IPS DF 6.9 (cell line): ENCODE measurements at regions not wholly inside any gene's neighbourhood (a gene's known extent, or its start where the extent isn't known, plus 50 kb on each side); places are given as distances from the start of the nearest gene placed in this dataset.
A peak's percentile ranks its signal among the peaks of the same experiment; 100 is the strongest.

ENCODE experiments used
- DNase-seq: peaks from one replicate; pipeline ENCODE4 v3.0.0-alpha.2; 2013; ENCODE audit warnings: low read depth, low spot score
- H3K27ac ChIP-seq: one replicate; pipeline ENCODE4 v1.5.1; 2013; ENCODE audit warnings: low read length, control low read depth
- H3K27me3 ChIP-seq: 2 replicates; pipeline ENCODE4 v1.6.1; 2013; ENCODE audit warnings: mild to moderate bottlenecking, low read length; ENCODE audit not compliant: control insufficient read depth, insufficient read depth
- H3K36me3 ChIP-seq: 2 replicates; pipeline ENCODE4 v1.6.1; 2013; ENCODE audit warnings: low read length; ENCODE audit not compliant: control insufficient read depth, insufficient read depth
- H3K4me1 ChIP-seq: 2 replicates; pipeline ENCODE4 v1.6.1; 2013; ENCODE audit warnings: low read length; ENCODE audit not compliant: control insufficient read depth, insufficient read depth
- H3K4me3 ChIP-seq: 2 replicates; pipeline ENCODE4 v1.5.1; 2013; ENCODE audit warnings: mild to moderate bottlenecking, low read length
- H3K9me3 ChIP-seq: 2 replicates; pipeline ENCODE4 v1.6.1; 2013; ENCODE audit warnings: low read length, inconsistent platforms; ENCODE audit not compliant: control insufficient read depth, insufficient read depth
- WGBS: extraction: QIAGEN DNeasy Blood & Tissue Kit; methylation state at CpG from one replicate; pipeline ENCODE4 v1.1.7; 2013; ENCODE audit warnings: mixed read lengths, missing lambda C conversion rate; ENCODE audit not compliant: insufficient read length, insufficient coverage; 5-methylcytosine and 5-hydroxymethylcytosine counted together

DNA sequence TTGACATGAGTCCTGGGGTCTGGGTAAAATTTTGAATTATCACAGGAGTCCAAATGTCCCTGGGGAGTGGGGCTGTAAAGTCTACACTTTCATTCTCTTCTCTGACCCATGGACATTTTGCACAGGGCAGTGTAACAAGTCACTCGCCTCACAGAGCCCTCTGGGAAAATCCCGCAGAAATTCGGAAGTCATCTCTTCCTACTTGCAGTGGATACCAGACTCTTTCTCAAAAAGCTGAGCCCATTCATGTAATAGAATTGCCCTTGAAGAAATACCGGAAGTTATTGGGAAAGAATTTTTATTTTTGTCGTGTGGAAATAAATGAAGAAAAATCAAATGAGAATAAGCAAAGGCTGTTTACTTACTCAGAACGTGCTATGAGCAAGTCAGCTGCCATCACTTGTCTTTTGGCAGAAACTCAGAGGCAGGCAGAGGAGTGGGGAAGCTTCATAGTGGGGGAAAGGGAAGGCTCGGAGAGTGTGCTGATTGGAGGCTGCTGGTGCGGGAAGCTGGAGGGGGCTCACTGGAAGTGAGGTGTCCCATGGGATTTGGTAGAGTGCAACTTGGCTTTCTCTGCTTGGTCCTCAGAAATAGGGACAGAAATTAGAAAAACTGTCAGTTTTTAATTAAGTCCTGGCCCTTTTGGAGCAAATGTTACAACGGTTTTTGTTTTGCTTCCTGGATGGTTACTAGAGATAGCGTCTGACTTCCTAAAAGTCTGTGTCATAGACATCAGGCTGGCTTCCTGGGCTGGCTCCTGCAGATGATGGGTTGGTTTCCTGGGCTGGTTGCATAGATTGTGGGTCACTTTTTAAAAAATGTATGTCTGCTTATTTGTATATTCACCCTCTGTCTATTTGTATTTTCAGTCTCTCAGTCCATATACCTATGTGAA lies 79.8 kb upstream of the EEF1E1 start:
- no peaks in the 10 kb centered on the region for H3K9me3 ChIP-seq
- H3K36me3 ChIP-seq, result no peaks in the 10 kb centered on the region
- no peak overlapping the region for H3K4me3 ChIP-seq
- H3K4me1 ChIP-seq, result no peaks in the 10 kb centered on the region; the same call in 1 of the 2 replicates
- H3K27me3 ChIP-seq, result no peaks in the 10 kb centered on the region
- H3K27ac ChIP-seq, result no peak overlapping the region
- no peak for DNase-seq
- WGBS, result 100% methylated on average over 2 of the region's 10 CpGs

DNA sequence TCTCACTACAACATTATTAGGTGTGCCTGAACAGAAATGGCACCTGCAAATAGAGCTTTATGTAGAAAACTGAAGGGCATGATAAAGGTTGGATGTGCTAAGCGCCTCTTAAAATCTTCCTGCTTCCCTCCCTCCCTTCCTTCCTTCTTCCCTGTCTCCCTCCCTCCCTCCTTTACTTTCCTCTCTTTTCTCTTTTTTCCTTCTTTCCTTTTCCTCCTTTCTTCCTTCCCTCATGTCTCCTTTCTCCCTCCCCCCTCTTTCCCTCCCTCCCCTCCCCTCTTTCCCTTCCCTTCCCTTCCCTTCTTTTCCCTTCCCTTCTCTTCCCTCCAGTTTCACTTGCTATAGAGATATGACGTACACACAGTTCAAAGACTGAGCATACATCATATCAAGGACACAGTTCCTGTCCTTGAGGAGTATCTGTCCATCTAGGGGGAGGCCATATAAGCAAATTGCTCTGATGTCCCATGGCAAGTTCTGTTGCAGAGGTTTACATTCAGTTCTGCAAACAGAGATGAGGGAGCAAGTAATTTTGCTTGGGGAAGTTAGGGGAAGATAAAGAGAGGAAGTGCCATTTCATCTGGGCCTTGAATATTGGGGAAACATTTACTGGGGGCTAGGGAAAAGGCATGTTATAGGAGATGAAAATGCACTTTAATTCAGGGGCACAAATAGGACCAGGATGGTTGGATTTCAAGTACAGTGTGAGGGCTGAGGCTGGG lies 79.0 kb upstream of the EEF1E1 start:
- H3K27ac ChIP-seq, result no peak overlapping the region
- H3K9me3 ChIP-seq, result no peaks in the 10 kb centered on the region
- H3K27me3 ChIP-seq, result no peaks in the 10 kb centered on the region
- no peak overlapping the region for H3K4me3 ChIP-seq
- no peaks in the 10 kb centered on the region for H3K36me3 ChIP-seq
- no CpG with 5 or more reads among the region's 2 CpGs for WGBS
- no peak for DNase-seq
- no peaks in the 10 kb centered on the region; the same call in 1 of the 2 replicates for H3K4me1 ChIP-seq

DNA sequence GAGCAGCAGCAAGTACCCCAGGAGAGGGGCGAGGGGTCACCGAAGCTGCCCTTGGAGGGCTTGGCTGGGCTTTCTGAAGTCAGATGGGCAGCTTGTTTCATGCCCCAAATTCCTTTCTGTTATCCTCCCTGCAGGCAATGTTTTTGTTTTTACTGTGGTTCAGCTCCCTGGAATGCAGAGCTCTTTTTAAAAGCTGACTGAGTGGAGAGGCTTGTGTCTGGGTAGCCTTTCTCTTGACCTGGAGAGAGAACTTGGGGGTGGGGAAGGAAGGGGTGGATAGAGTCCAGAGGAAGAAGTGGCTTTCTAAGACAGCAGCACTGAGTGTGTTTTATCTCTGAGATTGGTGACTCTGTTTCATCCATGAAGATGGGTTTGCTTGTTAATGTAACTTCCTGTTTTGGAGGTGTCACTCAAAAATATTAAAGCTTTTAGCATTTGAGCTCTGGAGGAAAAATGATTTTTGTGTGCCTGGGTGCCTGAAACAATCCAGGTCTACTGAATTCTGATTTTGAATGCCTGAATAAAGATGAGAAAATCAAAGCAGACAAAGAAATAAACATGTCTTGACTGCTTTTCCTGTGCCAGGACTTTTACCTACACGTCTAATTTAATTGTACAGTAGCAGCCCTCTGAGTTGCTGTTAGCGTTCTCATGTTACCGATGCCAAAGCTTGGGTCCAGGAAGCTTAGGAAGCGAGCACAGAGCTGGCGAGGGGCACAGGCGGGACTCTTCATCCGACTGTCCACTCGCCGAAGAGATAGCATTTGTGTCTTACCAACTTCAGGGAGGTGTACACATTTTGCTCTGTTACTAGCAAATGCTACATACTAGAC lies 78.2 kb upstream of the EEF1E1 start:
- Histone ChIP-seq H3K4me3 (no peak overlapping the region), H3K36me3 (no peaks in the 10 kb centered on the region), H3K27me3 (no peaks in the 10 kb centered on the region), H3K9me3 (no peaks in the 10 kb centered on the region), H3K27ac (no peak overlapping the region), H3K4me1 (no peaks in the 10 kb centered on the region; the same call in 1 of the 2 replicates)
- WGBS, result no CpG with 5 or more reads among the region's 11 CpGs
- DNase-seq, result peak; percentile 54

DNA sequence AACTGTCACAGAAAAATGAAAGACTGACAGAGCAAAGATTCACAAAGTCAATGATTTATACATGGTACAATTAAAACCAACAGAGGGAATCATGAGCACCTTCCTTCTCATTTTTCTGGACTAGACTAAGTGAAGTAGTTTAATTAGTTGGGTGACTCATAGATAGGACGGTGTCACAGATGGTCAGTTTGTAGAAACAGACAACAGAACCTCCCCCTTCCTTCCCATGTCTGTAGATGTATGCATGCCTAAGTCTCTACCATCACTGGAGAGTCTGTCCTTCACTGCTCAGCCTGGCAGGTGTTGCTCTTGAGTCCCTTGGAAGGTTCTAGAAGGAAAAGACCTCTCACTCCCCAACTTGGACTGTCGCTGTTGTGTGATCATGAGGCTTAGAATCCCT lies 75.4 kb upstream of the EEF1E1 start:
- H3K27me3 ChIP-seq, result no peaks in the 10 kb centered on the region
- no CpG with 5 or more reads among the region's 2 CpGs for WGBS
- H3K4me3 ChIP-seq, result no peak overlapping the region
- no peak overlapping the region for H3K27ac ChIP-seq
- DNase-seq, result no peak
- H3K36me3 ChIP-seq, result no peaks in the 10 kb centered on the region
- no peaks in the 10 kb centered on the region; the same call in 1 of the 2 replicates for H3K4me1 ChIP-seq
- H3K9me3 ChIP-seq, result no peaks in the 10 kb centered on the region

DNA sequence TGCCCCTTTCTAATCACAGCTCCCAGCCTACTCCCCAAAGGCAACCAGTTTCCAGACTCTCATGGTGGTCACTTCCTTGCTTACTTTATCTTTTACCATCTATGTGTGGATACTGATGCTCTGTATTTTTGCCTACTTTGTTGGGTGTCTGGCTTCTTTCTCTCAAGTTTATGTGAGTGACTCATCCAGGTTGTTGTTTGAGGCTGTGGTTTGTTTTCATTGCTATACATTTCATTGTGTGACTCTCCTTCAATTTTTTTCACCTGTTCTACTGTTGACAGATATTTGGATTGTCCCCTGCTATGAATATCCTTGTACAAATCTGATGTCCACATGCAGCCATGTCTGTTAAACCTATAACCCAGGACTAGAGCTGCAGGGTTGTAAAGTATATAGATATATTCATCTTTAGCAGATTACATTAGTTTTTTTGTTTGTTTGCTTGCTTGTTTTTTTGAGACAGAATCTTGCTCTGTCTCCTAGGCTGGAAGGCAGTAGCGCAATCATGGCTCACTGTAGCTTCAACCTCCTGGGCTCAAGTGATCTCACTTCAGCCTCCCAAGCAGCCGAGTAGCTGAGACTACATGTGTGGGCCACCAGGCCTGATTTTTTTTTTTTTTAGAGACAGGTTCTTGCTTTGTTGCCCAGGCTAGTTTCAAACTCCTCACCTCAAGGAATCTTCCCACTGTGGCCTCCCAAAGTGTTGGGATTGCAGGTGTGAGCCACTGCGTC lies 72.9 kb upstream of the EEF1E1 start:
- no peaks in the 10 kb centered on the region for H3K9me3 ChIP-seq
- no peaks in the 10 kb centered on the region for H3K4me1 ChIP-seq
- H3K27ac ChIP-seq, result no peak overlapping the region
- no peak for DNase-seq
- no CpG with 5 or more reads among the region's 3 CpGs for WGBS
- H3K27me3 ChIP-seq, result no peaks in the 10 kb centered on the region
- H3K36me3 ChIP-seq, result no peaks in the 10 kb centered on the region
- no peak overlapping the region for H3K4me3 ChIP-seq

DNA sequence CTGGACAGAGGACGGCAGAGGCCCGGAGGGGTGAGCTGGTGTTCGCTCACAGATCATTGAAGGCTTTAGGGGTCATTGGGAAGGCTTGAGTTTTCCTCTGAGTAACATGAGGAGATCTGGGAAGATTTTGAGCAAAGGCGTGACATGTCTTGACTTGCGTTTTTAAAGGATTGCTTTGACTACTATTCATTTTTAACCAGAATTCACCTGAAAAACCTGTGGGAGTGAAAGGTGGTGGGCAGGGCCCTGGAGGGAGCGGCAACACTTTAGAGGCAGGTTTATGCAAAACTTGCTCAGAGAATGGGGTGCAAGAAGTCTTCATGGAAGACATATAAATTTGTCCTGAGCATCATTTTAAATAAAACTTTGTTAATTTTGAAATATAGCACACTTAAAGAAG lies 72.2 kb upstream of the EEF1E1 start:
- WGBS, result no CpG with 5 or more reads among the region's 6 CpGs
- H3K27ac ChIP-seq, result no peak overlapping the region

DNA sequence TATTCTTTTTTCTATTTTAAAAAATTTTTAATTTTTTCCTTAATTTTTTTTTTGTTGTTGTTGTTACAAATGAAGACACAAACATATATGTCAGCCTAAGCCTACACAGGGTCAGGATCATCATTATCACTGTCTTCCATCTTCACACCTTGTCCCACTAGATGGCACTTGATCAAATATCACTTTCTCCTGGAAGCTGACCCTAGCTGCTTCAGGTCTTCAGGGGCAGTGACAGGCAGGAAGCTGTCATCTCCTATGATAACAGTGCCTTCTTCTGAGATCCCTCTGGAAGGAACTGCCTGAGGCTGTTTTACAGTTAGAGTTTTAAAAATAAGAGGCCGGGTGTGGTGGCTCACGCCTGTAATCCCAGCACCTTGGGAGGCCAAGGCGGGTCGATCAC lies 70.2 kb upstream of the EEF1E1 start:
- no peak for DNase-seq
- Histone ChIP-seq H3K9me3 (no peaks in the 10 kb centered on the region), H3K27me3 (no peaks in the 10 kb centered on the region), H3K4me3 (no peak overlapping the region), H3K27ac (no peak overlapping the region), H3K4me1 (no peaks in the 10 kb centered on the region), H3K36me3 (no peaks in the 10 kb centered on the region)
- WGBS, result no CpG with 5 or more reads among the region's 4 CpGs

More for the DNA sequence above, 72.2 kb upstream of the EEF1E1 start:
- Histone ChIP-seq H3K4me3 (no peak overlapping the region), H3K9me3 (no peaks in the 10 kb centered on the region), H3K4me1 (no peaks in the 10 kb centered on the region), H3K27me3 (no peaks in the 10 kb centered on the region), H3K36me3 (no peaks in the 10 kb centered on the region)
- DNase-seq, result no peak

DNA sequence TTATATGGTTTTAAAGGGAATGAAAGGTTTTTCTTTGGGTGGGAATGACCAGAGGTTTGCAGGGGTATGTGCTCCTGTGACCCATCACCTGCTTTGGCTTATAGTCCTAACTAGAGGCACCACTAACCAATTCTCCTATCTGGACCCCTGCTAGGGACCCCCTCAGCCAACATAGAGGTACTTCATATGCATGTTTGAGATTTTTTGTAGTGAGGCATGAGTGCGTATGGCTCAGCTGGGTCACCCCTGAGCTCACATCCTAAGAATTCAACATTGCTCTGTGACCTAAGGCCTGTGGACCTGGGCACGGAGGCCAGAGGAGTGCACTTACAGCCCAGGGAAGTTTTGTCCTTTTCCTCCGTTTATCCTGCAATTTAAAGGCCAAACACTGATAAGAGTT lies 68.4 kb upstream of the EEF1E1 start:
- H3K27ac ChIP-seq, result no peak overlapping the region
- no peaks in the 10 kb centered on the region for H3K27me3 ChIP-seq
- no CpG with 5 or more reads among the region's 3 CpGs for WGBS
- no peaks in the 10 kb centered on the region for H3K9me3 ChIP-seq
- no peak overlapping the region for H3K4me3 ChIP-seq
- DNase-seq, result no peak
- no peaks in the 10 kb centered on the region for H3K36me3 ChIP-seq
- no peaks in the 10 kb centered on the region for H3K4me1 ChIP-seq

DNA sequence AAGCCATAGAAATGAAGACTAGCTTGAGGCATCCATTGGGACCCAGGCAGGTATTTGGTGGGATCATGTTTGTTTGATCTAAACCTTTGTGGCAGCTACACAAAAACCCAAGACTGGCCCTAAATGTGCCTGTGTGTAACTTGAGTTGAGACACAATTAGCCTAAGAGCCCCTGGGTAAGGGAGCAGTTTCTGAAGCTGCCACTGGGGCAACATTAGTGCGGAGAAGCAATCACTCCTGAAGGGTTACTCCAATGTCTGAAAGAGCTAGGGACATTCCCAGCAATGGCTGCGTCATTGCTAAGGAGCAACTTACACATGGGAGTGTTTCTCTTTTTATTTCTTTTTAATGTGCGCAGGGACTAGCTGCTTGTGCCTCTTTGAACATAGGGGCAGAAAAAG lies 67.9 kb upstream of the EEF1E1 start:
- DNase-seq, result no peak
- no peaks in the 10 kb centered on the region for H3K4me1 ChIP-seq
- H3K36me3 ChIP-seq, result no peaks in the 10 kb centered on the region
- no peak overlapping the region for H3K4me3 ChIP-seq
- no peaks in the 10 kb centered on the region for H3K27me3 ChIP-seq
- H3K27ac ChIP-seq, result no peak overlapping the region
- no peaks in the 10 kb centered on the region for H3K9me3 ChIP-seq
- no CpG with 5 or more reads among the region's 3 CpGs for WGBS

DNA sequence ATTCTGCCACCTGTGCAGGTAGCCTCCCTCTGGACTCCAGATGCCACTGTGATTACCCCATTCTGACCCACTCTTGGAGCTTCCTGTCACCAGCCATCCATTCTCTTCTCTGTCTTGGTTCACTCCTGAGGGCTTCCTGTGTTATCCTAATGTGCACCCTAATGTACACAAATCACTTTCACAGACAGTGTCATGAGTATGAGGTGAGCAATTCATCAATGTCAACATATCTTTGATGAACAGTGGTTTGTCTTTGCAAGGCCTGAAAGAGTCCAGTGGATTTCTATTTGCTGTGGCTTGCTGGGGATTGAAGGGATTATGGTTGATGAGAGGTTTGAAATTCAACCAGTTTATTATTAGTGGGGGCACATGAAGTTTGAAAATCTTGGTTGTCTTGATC lies 63.8 kb upstream of the EEF1E1 start:
- no peaks in the 10 kb centered on the region for H3K9me3 ChIP-seq
- H3K4me3 ChIP-seq, result no peak overlapping the region
- H3K27ac ChIP-seq, result no peak overlapping the region
- H3K4me1 ChIP-seq, result no peaks in the 10 kb centered on the region
- H3K27me3 ChIP-seq, result no peaks in the 10 kb centered on the region
- no peaks in the 10 kb centered on the region for H3K36me3 ChIP-seq
- DNase-seq, result no peak
